Breast epithelium (tissue), 3 donors: ENCODE measurements at regions not wholly inside any gene's neighbourhood (a gene's known extent, or its start where the extent isn't known, plus 50 kb on each side); places are given as distances from the start of the nearest gene placed in this dataset.

Source experiments
- CTCF ChIP-seq, 3 donors: fragments of 450-650 bp; IDR thresholded peaks; one replicate each; pipeline ENCODE4 v1.5.1; 2016 to 2017; ENCODE audit warnings: antibody characterized with exemption in 3 of 3, mild to moderate bottlenecking in 3 of 3, moderate library complexity in 3 of 3
- POLR2A ChIP-seq: fragments of 450-650 bp; IDR thresholded peaks from one replicate; pipeline ENCODE4 v1.6.1; 2016; ENCODE audit warnings: antibody characterized with exemption, mild to moderate bottlenecking, moderate library complexity
- POLR2AphosphoS5 ChIP-seq, 3 donors: sonication (generic); formaldehyde crosslinking; IDR thresholded peaks; one replicate each; pipeline ENCODE4 v1.6.1; 2017; ENCODE audit warnings: antibody characterized with exemption in 3 of 3

- TF ChIP-seq CTCF (IDR thresholded peaks at IDR 0.05) (no peak), POLR2AphosphoS5 (IDR thresholded peaks at IDR 0.05) (no peak), POLR2A (no peak)
Observed at GRCh38 chr1:185585770-185586169, 148.4 kb upstream of the HMCN1 start.
